Hepatocyte (in vitro differentiated cells): ENCODE measurements at regions not wholly inside any gene's neighbourhood (a gene's known extent, or its start where the extent isn't known, plus 50 kb on each side); places are given as distances from the start of the nearest gene placed in this dataset.

ENCODE experiments used
- EZH2 ChIP-seq: fragments of 200-600 bp; sonication (generic); IDR thresholded peaks from 2 replicates; pipeline ENCODE4 v1.6.1; 2016; ENCODE audit warnings: antibody characterized with exemption, mild to moderate bottlenecking, borderline replicate concordance
- TF ChIP-seq, protein P1 (sequence below): fragments of 200-600 bp; sonication (generic); IDR thresholded peaks from 2 replicates; pipeline ENCODE4 v1.5.1; 2016; ENCODE audit warnings: antibody characterized with exemption, mild to moderate bottlenecking; ENCODE audit not compliant: poor library complexity

DNA sequence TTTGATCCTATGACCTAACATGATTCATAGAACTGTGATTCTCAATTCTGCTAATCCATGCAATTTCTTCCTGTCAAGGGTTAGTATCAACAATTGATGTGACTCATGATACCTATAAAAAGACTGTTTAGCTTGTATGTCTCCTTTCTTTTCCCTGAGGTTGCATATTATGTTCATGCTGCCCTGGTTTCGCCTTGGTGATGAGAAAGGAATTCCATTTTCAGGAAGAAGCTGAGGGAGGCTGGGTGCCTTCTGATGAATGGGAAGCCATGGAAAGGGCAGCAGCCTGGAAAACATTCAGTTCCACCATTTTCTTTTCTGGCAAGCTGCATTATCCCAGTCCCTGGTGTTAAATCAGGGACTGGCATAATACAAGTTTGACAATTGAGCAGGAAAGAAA, 976.5 kb downstream of the RPA4 start:
- TF ChIP-seq, protein P1, sequence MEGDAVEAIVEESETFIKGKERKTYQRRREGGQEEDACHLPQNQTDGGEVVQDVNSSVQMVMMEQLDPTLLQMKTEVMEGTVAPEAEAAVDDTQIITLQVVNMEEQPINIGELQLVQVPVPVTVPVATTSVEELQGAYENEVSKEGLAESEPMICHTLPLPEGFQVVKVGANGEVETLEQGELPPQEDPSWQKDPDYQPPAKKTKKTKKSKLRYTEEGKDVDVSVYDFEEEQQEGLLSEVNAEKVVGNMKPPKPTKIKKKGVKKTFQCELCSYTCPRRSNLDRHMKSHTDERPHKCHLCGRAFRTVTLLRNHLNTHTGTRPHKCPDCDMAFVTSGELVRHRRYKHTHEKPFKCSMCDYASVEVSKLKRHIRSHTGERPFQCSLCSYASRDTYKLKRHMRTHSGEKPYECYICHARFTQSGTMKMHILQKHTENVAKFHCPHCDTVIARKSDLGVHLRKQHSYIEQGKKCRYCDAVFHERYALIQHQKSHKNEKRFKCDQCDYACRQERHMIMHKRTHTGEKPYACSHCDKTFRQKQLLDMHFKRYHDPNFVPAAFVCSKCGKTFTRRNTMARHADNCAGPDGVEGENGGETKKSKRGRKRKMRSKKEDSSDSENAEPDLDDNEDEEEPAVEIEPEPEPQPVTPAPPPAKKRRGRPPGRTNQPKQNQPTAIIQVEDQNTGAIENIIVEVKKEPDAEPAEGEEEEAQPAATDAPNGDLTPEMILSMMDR, result no peak
- no peak for TF ChIP-seq EZH2
